ENCODE measurements at regions not wholly inside any gene's neighbourhood (a gene's known extent, or its start where the extent isn't known, plus 50 kb on each side); places are given as distances from the start of the nearest gene placed in this dataset.

DNA sequence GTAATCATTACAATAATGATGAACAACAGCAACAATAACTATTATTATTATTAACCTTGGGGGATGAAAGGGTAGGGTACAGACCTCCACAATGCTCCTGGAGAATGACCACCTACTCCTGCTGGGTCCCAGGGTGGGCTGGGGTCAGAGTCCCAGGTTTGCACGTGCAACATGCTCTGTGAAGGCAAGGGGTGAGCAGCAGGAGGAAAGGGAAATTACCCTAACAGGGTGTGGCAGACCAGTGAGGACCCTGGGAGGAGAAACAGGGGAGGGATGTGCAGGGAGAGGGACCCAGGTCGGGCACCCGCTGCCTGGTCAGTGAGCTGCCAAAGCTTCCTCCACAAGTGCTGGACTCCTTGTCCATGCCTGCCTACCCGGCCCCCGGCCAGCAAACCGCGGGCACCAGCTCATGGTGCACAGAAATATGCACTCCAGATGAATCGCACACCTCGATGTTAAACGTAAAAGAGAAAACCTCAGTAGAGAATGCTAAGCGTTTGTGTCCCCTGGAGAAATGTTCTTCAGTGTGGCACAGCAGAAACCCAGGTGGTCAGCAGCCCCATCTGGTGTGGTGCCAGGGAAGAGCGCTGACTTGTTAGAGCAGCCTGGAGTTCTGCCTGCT lies 767.1 kb downstream of the KCNJ18 start:
- no peaks in the 10 kb centered on the region for H3K36me3 Mint-ChIP-seq
- DNase-seq: no peak
- H3K4me3 Mint-ChIP-seq: no peak overlapping the region
- no peaks in the 10 kb centered on the region for H3K27me3 Mint-ChIP-seq
- no peak overlapping the region for H3K27ac Mint-ChIP-seq
- H3K9me3 Mint-ChIP-seq: peaks cover 6% of the 10 kb centered on the region
- H3K4me1 Mint-ChIP-seq: no peaks in the 10 kb centered on the region

DNA sequence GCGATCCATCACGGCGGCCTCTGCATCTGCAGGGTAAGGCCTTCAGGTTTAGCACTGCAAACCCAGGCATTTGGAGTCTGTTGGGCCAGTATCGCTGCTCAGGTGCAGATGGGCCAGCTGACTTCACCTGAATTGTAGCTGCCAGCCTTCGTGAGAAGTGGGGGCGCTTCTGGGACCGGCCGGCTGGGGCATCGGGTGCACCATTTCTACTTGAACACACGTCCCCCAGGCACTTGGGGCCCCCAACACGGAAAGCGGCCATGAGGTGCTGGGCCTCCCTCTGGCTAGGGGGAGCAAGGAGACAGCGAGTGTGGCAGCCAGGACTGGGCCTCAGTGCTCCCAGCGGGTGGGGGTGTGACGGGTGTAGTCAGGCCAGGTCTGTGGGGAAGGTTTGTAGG lies 767.6 kb downstream of the KCNJ18 start:
- Mint-ChIP-seq H3K36me3 (no peaks in the 10 kb centered on the region), H3K4me3 (no peak overlapping the region), H3K27ac (no peak overlapping the region), H3K27me3 (no peaks in the 10 kb centered on the region), H3K9me3 (peaks cover 5% of the 10 kb centered on the region), H3K4me1 (no peaks in the 10 kb centered on the region)
- DNase-seq: no peak

DNA sequence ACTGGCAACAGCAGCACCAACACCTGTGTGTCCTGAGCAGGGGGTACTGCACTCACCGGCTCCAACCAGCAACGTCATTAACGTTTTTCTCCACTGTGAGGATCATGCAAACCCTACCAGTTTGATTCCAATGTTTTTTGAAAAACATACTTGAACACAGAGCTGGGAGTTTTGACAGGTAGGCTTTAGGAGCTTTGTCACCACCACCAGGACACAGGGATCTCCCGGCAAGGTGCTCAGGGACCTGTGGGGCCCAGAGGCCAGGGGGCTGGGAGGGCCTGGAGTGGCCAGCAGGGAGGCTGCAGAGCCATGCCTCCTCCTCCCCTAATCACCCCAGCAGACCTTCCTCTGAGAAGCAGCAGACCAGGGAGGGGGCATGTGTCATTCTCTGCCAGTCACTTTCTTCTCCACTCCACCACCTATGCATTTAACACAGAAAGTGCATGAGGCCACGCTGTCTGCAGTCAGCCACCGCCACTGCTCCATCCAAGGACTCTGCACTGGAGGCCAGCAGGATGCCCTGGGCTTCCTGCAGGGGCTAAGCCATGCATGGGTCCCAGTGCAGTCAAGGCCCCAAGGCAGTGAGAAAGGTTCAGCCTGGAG lies 768.2 kb downstream of the KCNJ18 start:
- no peaks in the 10 kb centered on the region for H3K27me3 Mint-ChIP-seq
- H3K4me1 Mint-ChIP-seq: no peaks in the 10 kb centered on the region

DNA sequence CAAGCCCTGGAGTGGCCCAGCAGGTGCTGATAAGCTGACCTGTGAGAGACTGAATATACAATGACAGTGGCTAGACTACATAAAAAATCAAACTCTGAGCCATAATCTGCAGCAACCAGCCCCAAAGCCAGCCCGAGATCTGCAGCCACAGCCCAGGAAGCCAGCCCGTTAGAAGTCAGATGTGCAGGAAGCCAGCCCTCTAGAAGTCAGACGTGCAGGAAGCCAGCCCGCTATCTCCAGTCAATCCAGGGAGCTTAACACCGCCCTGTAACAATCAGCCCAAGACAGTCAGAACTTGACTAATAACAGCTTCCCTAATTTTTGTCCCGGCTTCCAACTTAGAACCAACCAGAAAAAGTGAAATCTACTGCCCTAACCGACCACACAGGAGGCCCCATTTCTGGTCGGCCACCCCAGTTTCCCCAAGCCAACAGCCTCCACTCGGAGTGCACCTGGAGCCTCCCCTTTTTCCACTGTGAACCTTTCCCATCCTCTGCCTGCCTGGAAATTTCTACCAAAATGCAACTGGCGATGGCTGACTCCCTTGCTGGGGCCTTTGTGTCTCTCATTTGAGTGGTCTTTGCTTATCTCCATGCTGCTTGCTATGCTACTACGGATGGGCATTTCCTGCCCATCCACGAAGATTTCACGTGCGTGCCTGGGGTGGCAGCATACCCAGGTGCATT lies 769.3 kb downstream of the KCNJ18 start:
- no peaks in the 10 kb centered on the region for H3K4me1 Mint-ChIP-seq
- no peak overlapping the region for H3K27ac Mint-ChIP-seq
- H3K4me3 Mint-ChIP-seq: no peak overlapping the region
- H3K36me3 Mint-ChIP-seq: no peaks in the 10 kb centered on the region
- no peak for DNase-seq
- H3K9me3 Mint-ChIP-seq: peaks cover 2% of the 10 kb centered on the region
- no peaks in the 10 kb centered on the region for H3K27me3 Mint-ChIP-seq

More for the DNA sequence above, 768.2 kb downstream of the KCNJ18 start:
- Mint-ChIP-seq H3K9me3 (peaks cover 2% of the 10 kb centered on the region), H3K36me3 (no peaks in the 10 kb centered on the region), H3K27ac (no peak overlapping the region), H3K4me3 (no peak overlapping the region)
- DNase-seq: no peak

DNA sequence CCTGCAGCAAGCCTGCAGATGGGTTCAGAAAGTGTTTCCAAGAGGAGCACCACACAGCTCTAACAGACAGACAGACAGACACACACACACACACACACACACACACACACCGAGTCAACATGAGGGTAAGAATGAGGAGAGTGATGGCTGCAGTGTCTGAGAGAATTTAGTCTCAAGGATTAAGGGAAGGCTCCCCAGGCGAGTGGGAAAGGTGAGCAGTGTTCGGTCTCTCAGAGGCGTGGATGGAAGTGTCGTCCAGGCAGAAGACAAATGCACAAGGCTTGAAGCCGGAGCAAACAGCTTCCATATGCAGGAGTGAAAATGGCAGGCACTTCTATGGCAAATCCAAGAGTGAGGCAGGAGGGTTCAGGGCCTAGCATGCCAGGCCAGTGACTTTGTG lies 770.1 kb downstream of the KCNJ18 start:
- Mint-ChIP-seq H3K36me3 (no peaks in the 10 kb centered on the region), H3K27ac (no peak overlapping the region), H3K27me3 (no peaks in the 10 kb centered on the region), H3K4me3 (no peak overlapping the region), H3K4me1 (no peaks in the 10 kb centered on the region), H3K9me3 (peaks cover 2% of the 10 kb centered on the region)
- DNase-seq: no peak

DNA sequence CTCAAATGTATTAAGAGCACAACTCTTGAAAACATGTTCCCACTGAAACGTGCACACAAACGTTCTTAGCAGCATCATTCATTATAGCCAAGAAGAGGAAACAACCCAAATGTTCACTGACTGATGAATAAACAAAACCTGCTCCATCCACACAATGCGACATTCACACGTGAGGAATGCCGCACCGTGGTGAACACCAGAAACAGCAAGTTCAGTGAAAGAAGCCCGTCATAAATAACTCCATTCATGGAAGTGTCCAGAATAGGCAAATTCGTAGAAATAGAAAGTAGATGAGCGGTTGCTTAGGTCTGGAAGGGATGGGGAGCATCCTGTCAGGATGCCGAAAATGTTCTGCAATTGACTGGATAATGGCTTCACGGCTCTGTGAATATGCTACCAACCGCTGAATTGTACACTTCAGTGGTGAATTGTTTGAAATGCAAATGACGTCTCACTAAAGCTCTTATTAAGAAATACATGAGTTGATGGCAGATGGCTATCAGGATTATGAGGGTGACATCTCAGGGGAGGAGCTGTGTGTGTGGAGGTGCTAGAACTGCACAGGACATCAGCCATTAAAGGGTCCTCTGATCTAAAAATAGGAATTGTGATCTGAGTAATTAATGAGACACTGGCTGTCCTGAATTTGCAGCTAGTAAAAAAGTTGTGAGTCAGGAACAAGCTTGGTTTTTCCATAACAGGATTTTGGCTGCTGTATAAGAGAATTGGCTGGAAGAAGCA lies 771.0 kb downstream of the KCNJ18 start:
- no peak overlapping the region for H3K27ac Mint-ChIP-seq
- H3K27me3 Mint-ChIP-seq: no peaks in the 10 kb centered on the region
- peaks cover 2% of the 10 kb centered on the region for H3K9me3 Mint-ChIP-seq
- DNase-seq: no peak
- H3K4me3 Mint-ChIP-seq: no peak overlapping the region
- H3K36me3 Mint-ChIP-seq: no peaks in the 10 kb centered on the region
- H3K4me1 Mint-ChIP-seq: no peaks in the 10 kb centered on the region

DNA sequence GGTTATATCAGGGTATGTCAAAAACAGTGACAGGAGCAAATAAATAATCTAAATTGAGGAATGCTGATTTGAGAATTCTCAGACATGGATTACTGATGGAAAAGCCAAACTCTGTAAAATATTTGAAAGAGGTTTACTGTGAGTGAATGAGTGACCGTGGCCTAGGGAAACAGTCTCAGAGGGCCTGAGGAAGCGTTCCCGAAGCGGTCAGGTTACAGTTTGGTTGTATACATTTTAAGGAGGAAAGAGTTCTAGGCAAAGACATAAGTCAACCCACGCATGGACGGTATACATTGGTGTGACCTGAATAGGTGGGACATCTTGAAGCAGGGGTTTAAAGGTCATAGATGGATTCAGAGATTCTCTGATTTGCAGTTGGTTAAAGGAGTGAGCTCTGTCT lies 771.7 kb downstream of the KCNJ18 start:
- H3K4me1 Mint-ChIP-seq: no peaks in the 10 kb centered on the region
- no peaks in the 10 kb centered on the region for H3K27me3 Mint-ChIP-seq
- no peaks in the 10 kb centered on the region for H3K36me3 Mint-ChIP-seq
- H3K27ac Mint-ChIP-seq: no peak overlapping the region
- DNase-seq: no peak
- H3K4me3 Mint-ChIP-seq: no peak overlapping the region
- H3K9me3 Mint-ChIP-seq: no peaks in the 10 kb centered on the region

DNA sequence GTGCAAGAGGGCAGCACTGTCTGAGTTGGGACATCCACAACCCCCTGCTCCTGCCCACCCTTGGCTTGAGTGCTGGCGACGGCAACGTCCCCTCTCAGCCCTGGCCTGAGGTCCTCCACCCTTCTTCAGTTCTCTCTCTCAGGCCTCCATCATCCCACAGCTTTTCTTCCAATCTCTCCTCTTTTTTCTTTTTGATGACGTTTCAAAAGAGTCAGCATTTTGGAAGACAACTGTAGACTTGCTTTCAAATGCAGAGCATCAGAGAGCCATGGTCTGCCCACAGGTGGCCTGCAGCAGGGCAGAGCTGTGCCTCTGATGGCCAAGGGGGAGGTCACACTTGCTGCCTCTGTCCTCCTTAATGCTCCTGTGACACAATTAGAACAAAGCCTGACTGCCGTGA lies 775.4 kb downstream of the KCNJ18 start:
- no peak for DNase-seq
- Mint-ChIP-seq H3K4me1 (no peaks in the 10 kb centered on the region), H3K9me3 (peaks cover 1% of the 10 kb centered on the region), H3K36me3 (no peaks in the 10 kb centered on the region), H3K27ac (no peak overlapping the region), H3K4me3 (no peak overlapping the region), H3K27me3 (no peaks in the 10 kb centered on the region)

DNA sequence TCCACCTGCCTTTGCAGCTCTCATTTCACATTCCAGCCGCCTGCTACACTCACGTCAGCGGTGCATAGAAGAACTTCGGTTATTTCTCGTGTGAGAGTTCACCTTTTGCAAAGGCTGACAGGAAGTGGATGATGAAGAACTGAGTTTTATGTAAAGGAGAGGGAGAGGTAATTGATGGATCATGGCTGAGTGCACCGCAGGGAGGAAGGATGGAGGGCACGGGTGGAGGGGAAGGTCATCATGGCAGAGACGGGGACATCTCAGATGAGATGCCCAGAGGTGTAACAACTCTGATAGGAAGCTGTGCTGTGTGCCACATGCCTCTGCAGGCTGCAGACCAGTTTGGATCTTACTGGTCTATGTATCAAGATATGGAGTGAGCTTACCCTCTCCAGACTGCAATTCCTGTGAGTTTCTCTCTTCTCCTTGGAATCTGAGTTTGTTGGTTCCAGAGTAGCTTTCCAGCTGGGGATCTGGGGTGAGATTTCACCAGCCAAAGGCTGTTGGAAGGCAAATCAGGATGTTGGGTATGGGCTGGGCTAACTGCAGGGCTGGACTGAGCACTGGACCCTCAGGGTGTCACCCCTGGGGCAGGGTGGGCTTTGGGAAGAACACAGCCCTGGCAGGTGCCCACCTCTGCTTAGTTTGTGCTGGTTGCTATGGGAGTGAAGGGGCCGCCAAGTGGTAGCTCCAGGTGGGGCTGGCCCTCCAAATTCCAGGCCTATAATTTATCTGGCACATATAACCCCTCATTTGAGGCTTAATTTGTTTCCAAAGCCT lies 777.0 kb downstream of the KCNJ18 start:
- Mint-ChIP-seq H3K4me3 (no peak overlapping the region), H3K36me3 (no peaks in the 10 kb centered on the region), H3K27me3 (no peaks in the 10 kb centered on the region), H3K27ac (no peak overlapping the region), H3K9me3 (peaks cover 1% of the 10 kb centered on the region), H3K4me1 (no peaks in the 10 kb centered on the region)
- no peak for DNase-seq

DNA sequence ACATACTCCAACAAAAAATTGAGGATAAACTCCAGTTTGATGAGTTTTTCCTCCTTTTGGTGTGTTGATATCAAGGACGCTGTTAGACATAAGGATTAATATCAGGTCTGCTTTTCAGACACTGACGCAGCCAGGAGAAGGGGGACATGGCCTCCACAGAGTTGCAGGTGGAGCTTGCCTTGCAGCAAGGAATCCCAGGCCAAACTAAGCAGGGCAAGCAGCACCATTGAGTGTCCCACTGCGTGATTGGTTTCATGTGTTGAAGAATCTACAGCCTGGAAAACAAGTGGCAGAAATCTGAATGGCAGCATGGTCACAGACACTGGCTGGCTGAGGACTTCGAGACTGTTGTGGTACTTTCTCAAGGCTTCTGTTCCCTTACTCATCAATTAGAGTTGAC lies 777.6 kb downstream of the KCNJ18 start:
- DNase-seq: no peak
- no peak overlapping the region for H3K4me3 Mint-ChIP-seq
- H3K36me3 Mint-ChIP-seq: no peaks in the 10 kb centered on the region
- peaks cover 1% of the 10 kb centered on the region for H3K9me3 Mint-ChIP-seq
- no peak overlapping the region for H3K27ac Mint-ChIP-seq
- H3K4me1 Mint-ChIP-seq: no peaks in the 10 kb centered on the region
- H3K27me3 Mint-ChIP-seq: no peaks in the 10 kb centered on the region

DNA sequence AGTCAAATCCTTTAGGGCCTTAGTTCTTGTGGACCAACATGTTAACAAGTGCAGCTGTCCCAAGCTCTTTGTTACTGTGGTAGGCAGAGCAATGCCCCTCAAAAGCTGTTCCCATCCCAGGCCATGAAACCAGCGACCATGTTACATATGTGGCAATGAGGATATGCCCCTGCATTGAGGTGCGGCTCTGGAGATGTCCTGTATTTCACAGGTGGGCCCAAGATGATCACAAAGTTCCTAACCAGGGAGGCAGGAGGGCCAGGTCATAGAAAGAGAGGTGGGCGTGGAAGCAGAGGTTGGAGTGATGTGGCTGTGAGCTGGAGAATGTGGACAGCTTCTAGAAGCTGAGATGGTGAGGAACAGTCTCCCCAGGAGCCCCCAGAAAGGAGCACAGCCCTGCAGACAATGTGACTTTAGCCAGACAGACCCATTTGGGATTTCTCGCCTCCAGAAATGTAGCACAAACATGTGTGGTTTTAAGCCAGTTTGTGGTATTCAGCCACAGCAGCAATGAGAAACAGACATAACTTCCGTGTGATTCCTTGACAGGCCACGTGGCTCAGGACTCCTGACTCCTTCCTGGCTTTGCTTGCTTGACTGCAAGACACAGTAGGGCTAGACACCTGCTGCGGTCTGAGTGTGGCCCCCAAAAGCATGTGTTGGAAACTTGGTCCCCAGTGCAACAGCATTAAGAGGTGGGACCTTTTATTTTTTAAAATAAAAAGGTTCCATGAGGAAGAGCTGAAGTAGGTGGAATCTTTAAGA lies 778.3 kb downstream of the KCNJ18 start:
- H3K36me3 Mint-ChIP-seq: no peaks in the 10 kb centered on the region
- H3K27me3 Mint-ChIP-seq: no peaks in the 10 kb centered on the region
- H3K4me1 Mint-ChIP-seq: no peaks in the 10 kb centered on the region
- peaks cover 1% of the 10 kb centered on the region for H3K9me3 Mint-ChIP-seq
- no peak overlapping the region for H3K4me3 Mint-ChIP-seq
- no peak overlapping the region for H3K27ac Mint-ChIP-seq
- no peak for DNase-seq

DNA sequence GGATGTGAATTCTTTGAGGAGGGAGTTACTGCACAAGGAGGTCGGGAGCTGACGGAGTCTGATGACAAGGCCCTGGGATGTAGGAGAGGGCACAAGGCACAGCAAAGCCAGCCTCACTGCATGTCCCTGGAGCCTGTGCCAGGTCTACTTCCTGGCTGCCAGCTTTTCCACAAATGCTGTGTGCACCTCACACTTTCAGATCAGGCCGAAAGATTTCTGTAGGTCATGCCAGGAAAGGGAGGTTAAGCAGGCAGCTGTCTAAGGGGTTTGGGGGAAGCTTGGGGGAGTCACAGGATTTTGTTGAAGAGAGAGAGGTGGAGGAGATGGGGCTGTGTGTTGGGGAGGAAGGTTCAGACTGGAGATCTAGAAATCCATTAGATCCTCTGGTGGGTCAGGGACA lies 792.5 kb downstream of the KCNJ18 start:
- no peaks in the 10 kb centered on the region for H3K4me1 Mint-ChIP-seq
- H3K9me3 Mint-ChIP-seq: peaks cover 16% of the 10 kb centered on the region
- no peak for DNase-seq
- H3K4me3 Mint-ChIP-seq: no peak overlapping the region
- no peak overlapping the region for H3K27ac Mint-ChIP-seq
- no peaks in the 10 kb centered on the region for H3K36me3 Mint-ChIP-seq
- H3K27me3 Mint-ChIP-seq: no peaks in the 10 kb centered on the region

DNA sequence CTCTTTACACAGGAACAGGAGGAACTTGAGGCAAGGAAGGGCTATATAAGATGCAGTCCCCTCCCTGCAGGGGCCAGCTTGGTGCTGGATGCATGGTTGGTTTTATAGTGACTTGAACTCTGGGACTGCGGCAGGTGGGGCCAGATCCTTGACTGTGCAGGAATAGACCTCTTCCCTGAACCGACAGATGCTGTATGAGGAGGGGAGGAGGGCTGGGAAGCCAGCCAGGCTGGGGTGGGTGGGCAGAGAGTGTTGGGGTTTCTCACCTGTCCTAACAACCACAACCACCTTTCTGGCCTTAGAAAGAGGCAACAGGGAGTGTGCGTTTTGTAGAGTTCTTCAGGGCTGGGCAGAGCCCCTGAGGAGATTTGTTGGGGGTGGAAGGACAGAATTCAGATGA lies 798.1 kb downstream of the KCNJ18 start:
- Mint-ChIP-seq H3K9me3 (peaks cover 14% of the 10 kb centered on the region), H3K27me3 (no peaks in the 10 kb centered on the region), H3K4me1 (no peaks in the 10 kb centered on the region), H3K36me3 (no peaks in the 10 kb centered on the region), H3K27ac (no peak overlapping the region), H3K4me3 (no peak overlapping the region)
- DNase-seq: no peak

DNA sequence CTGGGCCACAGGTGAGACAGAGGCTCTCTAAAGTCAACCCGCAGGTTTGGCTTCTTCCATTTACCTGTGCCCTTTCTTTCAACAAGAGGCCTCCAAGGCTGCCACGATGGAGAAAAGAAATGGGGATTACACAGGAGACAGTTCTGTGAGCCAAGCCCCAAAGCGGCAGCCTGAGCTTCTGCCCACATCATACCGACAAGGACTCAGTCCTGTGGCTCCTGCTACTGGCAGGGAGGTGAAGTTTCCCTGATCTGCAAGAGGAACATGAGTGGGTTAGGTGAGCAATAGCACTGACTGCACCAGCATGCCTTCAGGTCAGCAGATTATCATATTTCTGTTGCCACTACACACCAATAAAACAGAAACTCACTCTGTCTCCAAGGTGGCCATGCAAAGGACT lies 800.0 kb downstream of the KCNJ18 start:
- DNase-seq: no peak
- Mint-ChIP-seq H3K27ac (no peak overlapping the region), H3K4me1 (no peaks in the 10 kb centered on the region), H3K4me3 (no peak overlapping the region), H3K27me3 (no peaks in the 10 kb centered on the region), H3K36me3 (no peaks in the 10 kb centered on the region), H3K9me3 (peaks cover 8% of the 10 kb centered on the region)
